ENCODE measurements at regions not wholly inside any gene's neighbourhood (a gene's known extent, or its start where the extent isn't known, plus 50 kb on each side); places are given as distances from the start of the nearest gene placed in this dataset.

DNA sequence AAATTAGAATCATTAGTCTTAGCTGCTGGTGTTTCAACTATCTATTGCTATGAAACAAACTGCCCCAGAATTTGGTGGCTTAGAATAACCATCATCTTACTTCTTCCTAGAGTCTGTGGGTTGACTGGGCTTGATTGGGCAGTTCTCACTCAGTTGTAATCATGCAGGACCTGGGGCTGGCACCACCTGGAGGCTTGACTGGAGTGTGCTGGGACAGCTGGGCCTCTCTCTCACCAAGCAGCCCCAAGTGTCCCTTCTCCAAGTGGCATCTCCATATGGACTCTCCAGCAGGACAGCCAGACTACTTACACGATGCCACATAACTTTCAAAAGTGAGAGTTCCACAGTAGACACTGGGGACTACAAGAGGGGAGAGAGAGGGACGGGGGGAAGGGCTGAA, 140.3 kb upstream of the ATP1B1 start:
- no peak for DNase-seq (ENCODE audit: low read depth)

GRCh38 chr1:168966636-168967035, 139.9 kb upstream of the ATP1B1 start:
- DNase-seq (ENCODE audit: low read depth): no peak

- DNase-seq (ENCODE audit: low read depth): no peak
Observed at GRCh38 chr1:168970926-168971659, 135.4 kb upstream of the ATP1B1 start.

DNA sequence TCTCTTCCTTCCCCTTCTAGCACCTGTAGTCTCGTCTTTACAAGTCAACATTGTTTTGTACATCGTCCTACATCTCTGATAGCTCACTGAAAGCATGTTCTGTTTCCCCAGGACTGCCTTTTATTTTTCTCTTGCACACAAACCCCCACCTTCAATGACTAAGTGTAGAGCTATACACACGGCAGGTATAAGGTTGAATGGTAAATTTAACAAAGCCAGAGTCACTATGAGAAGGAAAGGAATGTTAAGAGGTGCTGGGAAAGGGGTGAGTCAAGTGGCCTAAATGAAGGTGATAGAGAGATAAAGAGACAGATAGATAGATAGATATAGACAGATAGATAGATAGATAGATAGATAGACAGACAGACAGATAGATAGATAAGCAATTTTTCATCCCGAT, 134.3 kb upstream of the ATP1B1 start:
- no peak for DNase-seq (ENCODE audit: low read depth)

DNA sequence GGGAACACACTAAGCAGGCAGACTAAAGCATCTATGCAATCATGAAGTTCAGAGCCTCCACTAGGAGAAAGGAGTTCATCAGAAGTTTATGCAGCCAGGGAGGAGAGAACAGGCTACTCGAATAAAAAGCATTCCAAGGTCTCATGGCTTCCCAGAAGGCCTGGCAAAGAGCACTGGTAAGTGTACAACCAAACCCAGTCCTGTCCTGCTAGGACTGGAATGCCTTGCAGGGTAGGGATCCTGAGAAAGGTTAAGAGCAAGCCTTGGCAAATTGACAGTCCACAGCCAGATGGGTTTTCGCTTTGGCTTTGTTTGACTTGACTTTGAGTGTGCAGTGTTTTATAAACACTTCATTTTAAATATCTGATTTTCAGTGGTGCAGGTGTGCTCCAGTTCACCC, 133.6 kb upstream of the ATP1B1 start:
- DNase-seq (ENCODE audit: low read depth): no peak

- DNase-seq (ENCODE audit: low read depth): no peak
Observed at GRCh38 chr1:168974117-168974516, 132.4 kb upstream of the ATP1B1 start.

DNA sequence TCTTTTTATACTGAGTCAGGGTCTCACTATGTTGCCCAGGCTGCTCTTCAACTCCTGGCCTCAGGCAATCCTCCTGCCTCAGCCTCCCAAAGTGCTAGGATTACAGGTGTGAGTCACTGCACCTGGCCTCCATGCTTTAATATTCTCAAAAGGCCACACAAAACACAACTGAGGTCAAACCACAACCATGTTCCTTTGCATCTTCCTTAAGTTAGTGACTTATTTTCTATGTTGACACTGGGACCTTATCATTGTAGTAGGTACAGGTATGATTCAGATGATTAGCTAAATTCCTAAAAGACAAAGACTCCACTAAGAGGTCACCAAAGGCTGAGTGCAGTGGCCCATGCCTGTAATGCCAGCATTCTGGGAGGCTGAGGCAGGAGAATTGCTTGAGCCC, 131.9 kb upstream of the ATP1B1 start:
- no peak for DNase-seq (ENCODE audit: low read depth)

GRCh38 chr1:168976267-168976666, 130.2 kb upstream of the ATP1B1 start:
- DNase-seq (ENCODE audit: low read depth): no peak

GRCh38 chr1:168977618-168978017, 128.9 kb upstream of the ATP1B1 start:
- no peak for DNase-seq (ENCODE audit: low read depth)

DNA sequence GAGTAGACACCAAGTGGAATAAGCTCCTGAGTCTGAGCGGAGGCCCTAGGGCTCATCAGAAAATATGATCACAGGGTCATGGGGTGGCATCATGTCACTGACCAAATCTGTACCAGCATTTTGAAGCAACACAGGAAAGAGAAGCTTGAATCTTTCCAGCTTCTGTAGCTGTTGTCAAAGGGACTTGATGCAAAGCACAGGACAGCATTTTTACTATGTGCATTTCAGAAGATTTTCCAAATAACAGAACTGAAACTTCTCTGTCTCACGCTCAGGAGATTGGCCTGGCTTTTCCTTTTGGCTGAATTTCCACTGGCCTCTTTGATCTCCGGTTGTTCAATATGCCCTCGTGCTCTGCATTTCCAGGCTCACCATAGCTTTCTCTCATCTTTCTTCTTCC, 127.2 kb upstream of the ATP1B1 start:
- no peak for DNase-seq (ENCODE audit: low read depth)

DNA sequence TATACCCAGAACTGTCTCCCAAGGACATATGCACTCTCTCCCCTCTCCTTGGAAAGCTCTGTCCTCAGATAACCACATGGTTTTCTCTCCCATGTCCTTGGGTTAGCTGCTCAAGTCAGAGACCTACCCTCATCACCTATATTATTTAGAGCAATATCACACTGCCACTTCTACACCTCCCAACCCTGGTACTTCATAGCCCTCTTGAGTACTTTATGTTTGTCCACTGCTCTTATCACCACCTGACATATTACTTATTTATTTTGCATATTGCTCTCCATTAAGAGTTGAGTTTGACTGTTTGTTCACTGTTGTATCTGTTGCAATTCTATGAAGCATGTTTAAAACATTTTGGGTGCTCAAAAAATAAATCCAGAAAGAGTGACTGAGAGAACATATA, 126.3 kb upstream of the ATP1B1 start:
- DNase-seq (ENCODE audit: low read depth): no peak

DNA sequence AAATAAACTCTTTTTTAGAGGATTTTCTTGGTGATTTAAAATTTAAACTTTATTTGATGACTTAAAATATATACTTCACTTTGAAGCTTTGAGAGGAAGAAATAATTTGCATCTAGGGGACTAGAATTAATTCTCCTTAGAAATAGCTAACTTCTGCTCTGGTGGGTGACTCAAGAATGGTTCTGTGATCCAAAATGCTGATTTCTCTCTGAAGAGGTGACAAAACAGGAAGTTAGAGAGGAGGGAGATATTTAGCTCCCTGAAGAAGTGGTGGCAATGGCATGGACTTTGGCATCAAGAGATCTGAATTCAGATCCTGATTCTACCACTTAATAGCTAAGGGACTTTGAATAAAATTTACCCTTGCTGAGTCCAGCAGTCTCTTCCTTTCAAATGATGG, 125.8 kb upstream of the ATP1B1 start:
- no peak for DNase-seq (ENCODE audit: low read depth)

DNA sequence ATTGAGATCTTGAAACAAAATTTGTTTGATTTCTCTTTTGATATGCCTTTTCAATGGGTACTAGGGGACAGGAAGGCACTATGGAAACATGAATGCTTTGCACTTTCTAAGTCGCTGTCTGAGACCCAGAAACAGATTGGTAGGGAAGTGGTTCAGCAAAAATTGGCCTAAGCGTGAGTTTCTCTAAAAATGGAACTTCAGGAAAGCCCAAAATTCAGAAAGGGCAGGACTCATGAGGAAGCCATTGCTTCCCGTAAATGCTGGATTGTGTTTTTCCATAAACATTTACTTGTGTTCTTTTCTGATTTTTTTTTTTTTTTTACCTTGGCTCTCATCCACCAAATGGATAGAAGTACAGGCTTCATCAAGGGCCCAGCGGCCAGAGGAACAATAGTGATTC, 123.7 kb upstream of the ATP1B1 start:
- DNase-seq (ENCODE audit: low read depth): no peak

DNA sequence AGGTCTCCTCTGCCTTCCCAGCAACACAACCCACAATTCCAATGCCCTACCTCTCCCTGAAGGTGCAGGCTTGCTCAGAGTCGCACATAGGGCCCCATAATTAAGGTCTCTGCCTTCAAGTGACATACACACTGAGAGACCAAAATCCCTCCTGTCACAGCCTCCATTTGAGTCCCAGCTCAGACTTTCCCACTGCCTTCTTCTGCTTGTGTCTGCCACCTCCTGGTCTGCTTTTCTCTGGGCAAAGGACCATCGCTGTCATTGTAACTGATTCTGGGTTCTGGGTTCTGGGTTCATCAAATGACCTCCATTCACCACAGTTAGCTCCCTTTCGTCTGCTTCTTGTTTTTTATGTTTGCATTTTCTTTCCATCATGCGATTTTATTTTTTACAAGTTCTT, 119.2 kb upstream of the ATP1B1 start:
- no peak for DNase-seq (ENCODE audit: low read depth)

- no peak for DNase-seq (ENCODE audit: low read depth)
Observed at GRCh38 chr1:168987923-168988322, 118.6 kb upstream of the ATP1B1 start.

DNA sequence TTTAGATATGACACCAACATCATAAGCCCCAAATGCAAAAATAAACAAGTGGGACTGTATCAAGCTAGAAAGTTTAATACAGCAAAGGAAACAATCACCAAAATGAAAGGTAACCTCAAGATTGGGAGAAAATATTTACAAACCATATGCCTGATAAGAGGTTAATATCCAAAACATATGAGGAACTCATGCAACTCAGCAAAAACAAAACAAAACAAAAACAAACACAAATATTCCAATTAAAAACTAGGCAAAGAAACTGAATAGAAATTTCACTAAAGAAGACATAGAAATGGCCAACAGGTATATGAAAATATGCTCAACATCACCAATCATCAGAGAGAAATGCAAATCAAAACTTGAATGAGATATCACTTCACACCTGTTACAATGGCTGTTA, 116.5 kb upstream of the ATP1B1 start:
- DNase-seq (ENCODE audit: low read depth): no peak

GRCh38 chr1:168991667-168992475, 114.6 kb upstream of the ATP1B1 start:
- DNase-seq (ENCODE audit: low read depth): no peak

DNA sequence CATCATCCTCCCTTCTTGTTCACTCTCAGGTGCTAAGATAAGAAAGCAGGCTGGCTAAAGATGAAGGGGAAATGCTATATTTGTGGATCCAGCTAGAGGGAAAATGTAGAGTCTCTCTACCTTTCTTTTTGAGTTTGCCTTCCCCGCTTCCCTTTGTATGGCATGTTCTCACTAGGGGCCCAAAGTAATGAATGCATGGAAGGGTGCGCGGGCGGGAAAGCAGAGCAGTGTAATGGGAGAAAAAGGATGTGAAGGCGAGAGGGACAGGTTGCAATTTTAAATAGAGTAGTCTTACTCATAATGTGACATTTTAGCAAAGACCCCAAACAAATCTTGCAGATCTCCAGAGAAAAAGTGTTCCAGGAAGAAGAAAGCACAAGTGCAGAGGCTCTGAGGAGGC, 105.1 kb upstream of the ATP1B1 start:
- no peak for DNase-seq (ENCODE audit: low read depth)

- DNase-seq (ENCODE audit: low read depth): no peak
Observed at GRCh38 chr1:169003864-169004516, 102.5 kb upstream of the ATP1B1 start.

DNA sequence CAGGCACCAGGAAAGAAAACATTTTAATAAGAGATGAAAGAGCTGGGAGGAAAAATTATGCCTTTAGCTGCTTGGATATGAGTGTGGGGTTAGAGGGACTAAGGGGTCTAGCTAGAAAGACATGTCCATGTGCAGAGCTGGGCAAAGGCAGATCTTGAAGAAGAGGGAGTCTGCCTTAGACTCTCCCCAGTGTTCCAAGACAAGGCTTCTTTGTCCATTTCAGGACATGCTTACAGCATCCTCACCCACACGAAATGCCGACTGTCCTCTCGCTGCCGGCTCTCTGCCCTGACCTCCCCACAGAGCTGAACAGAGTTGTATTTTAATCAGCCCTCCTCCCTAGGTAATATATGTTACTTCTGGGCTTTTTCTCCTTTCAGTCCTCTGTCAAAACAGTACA, 100.7 kb upstream of the ATP1B1 start:
- DNase-seq (ENCODE audit: low read depth): no peak

- no peak for DNase-seq (ENCODE audit: low read depth)
Observed at GRCh38 chr1:169009666-169010065, 96.8 kb upstream of the ATP1B1 start.

DNA sequence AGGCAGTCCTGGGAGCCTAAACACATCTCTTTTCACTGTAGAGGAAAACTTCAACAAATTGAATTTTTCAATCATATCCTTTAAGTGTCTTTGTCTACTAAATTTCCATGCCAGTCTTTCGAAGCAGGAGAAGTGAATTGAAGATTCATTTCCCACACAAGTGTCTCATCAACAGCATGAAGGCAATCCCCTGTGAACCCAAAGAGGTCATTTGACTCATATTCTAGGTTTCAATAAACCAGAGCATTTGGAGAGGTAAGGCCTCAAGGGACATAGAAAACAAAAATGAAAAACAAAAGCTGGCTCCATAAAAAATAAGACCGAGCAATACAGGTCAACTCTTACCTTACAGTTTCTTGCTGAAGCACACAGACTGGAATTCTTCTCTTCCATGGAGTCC, 94.1 kb upstream of the ATP1B1 start:
- no peak for DNase-seq (ENCODE audit: low read depth)

DNA sequence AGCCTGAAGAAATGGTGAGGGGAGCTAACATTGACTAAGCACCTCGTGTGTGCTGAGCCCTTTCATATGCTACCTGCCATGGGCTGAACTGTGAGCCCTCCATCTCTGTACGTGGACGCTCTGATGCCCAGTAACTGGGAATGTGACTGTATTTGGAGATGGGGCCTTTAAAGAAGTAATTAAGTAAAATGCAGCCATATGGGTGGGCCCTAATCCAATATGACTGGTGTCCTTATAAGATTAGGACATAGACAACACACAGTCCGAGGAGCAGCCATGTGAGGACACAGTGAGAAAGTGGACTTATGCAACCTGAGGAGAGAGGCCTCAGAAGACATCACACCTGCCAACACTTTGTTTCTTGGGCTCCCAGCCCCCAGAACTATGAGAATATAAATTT, 92.7 kb upstream of the ATP1B1 start:
- no peak for DNase-seq (ENCODE audit: low read depth)
